ENCODE measurements at regions not wholly inside any gene's neighbourhood (a gene's known extent, or its start where the extent isn't known, plus 50 kb on each side); places are given as distances from the start of the nearest gene placed in this dataset.

DNA sequence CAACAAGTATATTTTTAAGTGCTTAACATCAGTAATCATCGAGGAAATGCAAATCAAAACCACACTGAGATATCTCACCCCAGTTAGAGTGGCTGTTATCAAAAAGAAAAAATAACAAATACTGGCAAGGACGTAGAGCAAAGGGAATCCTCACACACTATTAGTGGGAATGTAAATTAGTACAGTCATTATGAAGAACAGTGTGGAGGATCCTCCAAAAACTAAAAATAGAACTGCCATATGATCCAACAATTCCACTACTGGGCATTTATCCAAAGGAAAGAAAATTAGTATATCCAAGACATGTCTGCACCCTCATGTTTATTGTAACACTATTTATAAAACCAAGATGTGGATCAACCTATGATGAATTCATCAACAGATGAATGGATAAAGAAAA, 149.0 kb upstream of the PWP1 start:
- in situ Hi-C loops (cut with HindIII; ENCODE audit: low sequenced_read_pairs): no loop called here
- peak; percentile 13 for DNase-seq (ENCODE audit: low read depth, low spot score)
- H3K4me3 ChIP-seq (ENCODE audit: low read depth, low read length): no peak overlapping the region
- TF ChIP-seq, protein P1, sequence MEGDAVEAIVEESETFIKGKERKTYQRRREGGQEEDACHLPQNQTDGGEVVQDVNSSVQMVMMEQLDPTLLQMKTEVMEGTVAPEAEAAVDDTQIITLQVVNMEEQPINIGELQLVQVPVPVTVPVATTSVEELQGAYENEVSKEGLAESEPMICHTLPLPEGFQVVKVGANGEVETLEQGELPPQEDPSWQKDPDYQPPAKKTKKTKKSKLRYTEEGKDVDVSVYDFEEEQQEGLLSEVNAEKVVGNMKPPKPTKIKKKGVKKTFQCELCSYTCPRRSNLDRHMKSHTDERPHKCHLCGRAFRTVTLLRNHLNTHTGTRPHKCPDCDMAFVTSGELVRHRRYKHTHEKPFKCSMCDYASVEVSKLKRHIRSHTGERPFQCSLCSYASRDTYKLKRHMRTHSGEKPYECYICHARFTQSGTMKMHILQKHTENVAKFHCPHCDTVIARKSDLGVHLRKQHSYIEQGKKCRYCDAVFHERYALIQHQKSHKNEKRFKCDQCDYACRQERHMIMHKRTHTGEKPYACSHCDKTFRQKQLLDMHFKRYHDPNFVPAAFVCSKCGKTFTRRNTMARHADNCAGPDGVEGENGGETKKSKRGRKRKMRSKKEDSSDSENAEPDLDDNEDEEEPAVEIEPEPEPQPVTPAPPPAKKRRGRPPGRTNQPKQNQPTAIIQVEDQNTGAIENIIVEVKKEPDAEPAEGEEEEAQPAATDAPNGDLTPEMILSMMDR (IDR thresholded peaks at IDR 0.05; ENCODE audit: low read depth, low read length): no peak

DNA sequence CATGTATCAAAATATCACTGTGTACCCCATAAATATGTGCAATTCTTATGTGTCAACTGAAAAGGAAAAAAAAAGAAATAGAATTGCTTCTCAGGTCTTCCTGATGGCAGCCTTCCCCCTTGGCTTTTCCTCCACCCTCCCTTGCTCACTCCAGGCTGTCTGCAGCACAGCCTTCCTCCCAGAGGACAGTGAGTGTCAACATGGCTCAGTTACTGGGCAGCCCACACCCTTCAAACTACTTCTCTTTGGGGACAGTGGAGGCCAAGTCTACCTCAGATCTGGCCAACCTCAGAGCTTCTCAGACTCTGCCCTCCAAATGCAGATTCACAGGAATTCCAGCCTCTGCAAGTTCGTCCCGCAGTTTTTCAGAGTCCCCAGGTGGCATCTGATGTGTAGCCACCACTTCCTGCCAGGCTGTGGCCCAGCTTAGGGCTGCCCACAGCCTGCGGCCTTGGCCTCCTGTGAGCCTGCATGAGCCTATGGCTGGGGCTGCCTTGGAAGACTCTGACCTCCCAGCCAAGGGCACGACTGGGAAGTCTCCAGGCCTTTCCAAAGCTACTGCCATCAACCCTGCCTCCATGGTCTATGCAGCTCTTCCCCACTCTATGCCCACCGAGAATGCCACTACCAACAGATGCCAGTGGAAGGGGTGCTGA, 148.0 kb upstream of the PWP1 start:
- TF ChIP-seq, protein P1 (IDR thresholded peaks at IDR 0.05; ENCODE audit: low read depth, low read length): no peak
- H3K4me3 ChIP-seq (ENCODE audit: low read depth, low read length): no peak overlapping the region
- DNase-seq (ENCODE audit: low read depth, low spot score): no peak
- in situ Hi-C loops (cut with HindIII; ENCODE audit: low sequenced_read_pairs): no loop called here

DNA sequence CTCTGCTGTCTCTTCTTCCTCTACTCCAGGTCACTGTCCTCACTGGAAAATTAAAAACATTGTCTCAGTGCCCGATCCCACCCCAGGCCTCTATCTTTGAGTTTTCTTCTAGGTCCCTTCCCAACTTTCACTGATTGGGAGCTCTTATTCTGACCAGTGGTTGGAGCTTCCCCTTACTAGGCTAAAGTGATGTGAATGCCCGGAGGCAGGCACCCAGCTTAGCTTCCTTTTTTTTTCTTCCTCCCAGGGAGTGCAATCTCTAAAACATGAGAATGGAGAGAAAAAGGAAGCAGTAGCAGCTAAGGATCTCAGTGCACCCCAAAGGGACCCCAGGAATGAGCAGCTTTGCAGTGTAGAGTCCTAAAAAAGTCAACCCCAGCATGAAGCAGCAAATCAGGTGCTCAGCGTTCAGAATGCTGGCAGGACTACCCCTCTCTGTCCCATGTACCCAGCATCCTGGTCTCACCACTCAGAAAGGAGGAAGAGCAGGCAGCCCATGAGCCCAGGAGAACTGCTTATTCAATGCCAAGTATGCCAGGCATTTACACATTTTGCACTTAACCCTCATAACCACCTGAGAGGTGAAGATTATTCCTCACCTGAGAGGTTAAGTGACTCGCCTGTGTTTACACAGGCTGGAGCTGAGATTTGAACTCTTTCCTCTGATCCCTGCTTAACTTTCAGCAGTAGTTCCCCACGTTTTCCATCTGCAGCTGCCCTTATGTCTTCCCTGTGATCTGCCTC, 146.2 kb upstream of the PWP1 start:
- no peak overlapping the region for H3K4me3 ChIP-seq (ENCODE audit: low read depth, low read length)
- TF ChIP-seq, protein P1 (IDR thresholded peaks at IDR 0.05; ENCODE audit: low read depth, low read length): no peak
- in situ Hi-C loops (cut with HindIII; ENCODE audit: low sequenced_read_pairs): no loop called here
- no peak for DNase-seq (ENCODE audit: low read depth, low spot score)

DNA sequence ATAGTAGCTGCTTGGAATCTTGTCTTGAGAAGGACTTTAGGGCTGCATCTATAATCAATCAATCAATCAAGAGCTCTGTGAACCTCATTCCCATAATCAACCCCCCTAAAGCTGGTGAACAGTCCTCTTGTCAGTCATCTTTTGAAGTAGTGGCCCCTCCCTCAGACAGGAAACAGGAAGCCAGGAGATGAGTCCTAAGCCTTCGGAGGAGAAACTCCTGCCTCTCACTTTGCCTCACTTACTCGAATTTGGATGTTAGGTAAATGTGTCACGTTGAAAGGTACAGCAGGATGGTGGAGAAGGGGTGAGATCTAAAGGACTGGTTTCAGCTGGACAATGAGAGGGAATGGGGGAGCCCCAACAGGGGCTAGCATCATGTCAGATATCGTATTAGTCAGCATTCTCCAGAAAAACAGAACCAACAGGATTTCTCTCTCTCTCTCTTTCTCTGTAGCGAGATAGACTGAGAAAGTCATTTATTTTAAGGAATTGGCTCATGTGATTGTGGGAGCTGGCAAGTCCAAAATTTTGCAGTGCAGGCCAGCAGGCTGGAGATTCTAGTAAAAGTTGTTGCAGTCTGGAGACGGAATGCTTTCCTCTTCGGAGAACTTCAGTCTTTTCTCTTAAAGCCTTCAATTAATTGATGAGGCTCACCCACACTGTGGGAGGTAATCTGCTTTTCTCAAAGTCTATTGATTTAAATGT, 144.4 kb upstream of the PWP1 start:
- in situ Hi-C loops (cut with HindIII; ENCODE audit: low sequenced_read_pairs): no loop called here
- DNase-seq (ENCODE audit: low read depth, low spot score): no peak
- TF ChIP-seq, protein P1 (IDR thresholded peaks at IDR 0.05; ENCODE audit: low read depth, low read length): no peak
- H3K4me3 ChIP-seq (ENCODE audit: low read depth, low read length): no peak overlapping the region

DNA sequence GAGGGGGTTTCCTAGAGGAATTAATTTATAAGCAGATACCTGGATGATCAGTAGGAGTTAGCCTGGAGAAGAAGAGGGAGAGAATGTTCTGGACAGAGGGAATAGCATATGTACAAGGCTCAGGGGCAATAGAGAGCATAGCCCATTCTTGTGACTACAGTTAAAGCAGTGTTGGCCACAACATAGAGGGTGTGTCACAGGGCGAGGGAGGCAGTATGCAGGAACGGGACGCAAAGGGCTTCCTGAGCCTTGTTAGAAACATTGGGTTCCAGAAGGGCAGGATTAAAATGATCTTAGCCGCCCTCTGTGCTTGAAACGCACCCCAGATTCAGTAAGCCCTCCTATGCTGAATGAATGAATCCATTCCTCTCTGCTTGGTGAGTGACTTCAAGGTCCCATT, 142.2 kb upstream of the PWP1 start:
- in situ Hi-C loops (cut with HindIII; ENCODE audit: low sequenced_read_pairs): no loop called here
- TF ChIP-seq, protein P1 (IDR thresholded peaks at IDR 0.05; ENCODE audit: low read depth, low read length): no peak
- no peak for DNase-seq (ENCODE audit: low read depth, low spot score)
- H3K4me3 ChIP-seq (ENCODE audit: low read depth, low read length): no peak overlapping the region

DNA sequence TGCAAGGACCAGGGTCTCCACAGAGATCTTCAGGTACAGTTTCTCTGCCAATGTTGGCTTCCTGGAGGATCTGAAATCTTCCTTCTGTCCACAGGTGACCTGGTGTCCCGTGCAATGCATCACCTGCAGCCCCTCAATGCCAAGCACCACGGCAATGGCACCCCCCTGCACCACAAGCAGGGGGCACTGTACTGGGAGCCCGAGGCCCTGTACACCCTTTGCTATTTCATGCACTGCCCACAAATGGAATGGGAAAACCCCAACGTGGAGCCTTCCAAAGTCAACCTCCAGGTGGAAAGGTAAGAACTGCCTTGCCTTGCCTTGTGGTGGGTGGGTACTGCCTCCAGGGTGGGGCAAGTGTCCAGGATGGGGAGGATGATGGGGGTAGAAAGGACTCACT, 141.8 kb upstream of the PWP1 start:
- TF ChIP-seq, protein P1 (IDR thresholded peaks at IDR 0.05; ENCODE audit: low read depth, low read length): no peak
- no peak overlapping the region for H3K4me3 ChIP-seq (ENCODE audit: low read depth, low read length)
- in situ Hi-C loops (cut with HindIII; ENCODE audit: low sequenced_read_pairs): no loop called here
- DNase-seq (ENCODE audit: low read depth, low spot score): no peak

All from astrocyte of the spinal cord (primary cell).